ENCODE measurements at regions not wholly inside any gene's neighbourhood (a gene's known extent, or its start where the extent isn't known, plus 50 kb on each side); places are given as distances from the start of the nearest gene placed in this dataset.
"Not testable (repeated sequence)": the region's sequence is repeated elsewhere in the genome, so short reads cannot be mapped to it uniquely, and the experiment has no call there.

GRCh38 chr1:94672934-94673333 is 131.4 kb upstream of the F3 start:
- DNase-seq (ENCODE audit: low spot score): no peak

- DNase-seq (ENCODE audit: low spot score): no peak
Observed at GRCh38 chr1:94672001-94672400, 130.4 kb upstream of the F3 start.

GRCh38 chr1:94670273-94670672 is 128.7 kb upstream of the F3 start:
- no peak for DNase-seq (ENCODE audit: low spot score)

- no peak for DNase-seq (ENCODE audit: low spot score)
Observed at GRCh38 chr1:94669198-94669597, 127.6 kb upstream of the F3 start.

- no peak for DNase-seq (ENCODE audit: low spot score)
Observed at GRCh38 chr1:94668528-94668927, 127.0 kb upstream of the F3 start.

GRCh38 chr1:94667818-94668217 is 126.3 kb upstream of the F3 start:
- no peak for DNase-seq (ENCODE audit: low spot score)

- no peak for DNase-seq (ENCODE audit: low spot score)
Observed at GRCh38 chr1:94666797-94667196, 125.2 kb upstream of the F3 start.

- DNase-seq (ENCODE audit: low spot score): no peak
Observed at GRCh38 chr1:94661431-94661932, 119.9 kb upstream of the F3 start.

- no peak for DNase-seq (ENCODE audit: low spot score)
Observed at GRCh38 chr1:94660994-94661393, 119.4 kb upstream of the F3 start.

- no peak for DNase-seq (ENCODE audit: low spot score)
Observed at GRCh38 chr1:94660258-94660657, 118.7 kb upstream of the F3 start.

- not testable (repeated sequence) for DNase-seq (ENCODE audit: low spot score)
Observed at GRCh38 chr1:94659202-94659601, 117.6 kb upstream of the F3 start.

- DNase-seq (ENCODE audit: low spot score): no peak
Observed at GRCh38 chr1:94658221-94658620, 116.7 kb upstream of the F3 start.

- DNase-seq (ENCODE audit: low spot score): not testable (repeated sequence)
Observed at GRCh38 chr1:94657776-94658175, 116.2 kb upstream of the F3 start.

- no peak for DNase-seq (ENCODE audit: low spot score)
Observed at GRCh38 chr1:94656967-94657366, 115.4 kb upstream of the F3 start.

- no peak for DNase-seq (ENCODE audit: low spot score)
Observed at GRCh38 chr1:94654919-94655318, 113.4 kb upstream of the F3 start.

- DNase-seq (ENCODE audit: low spot score): no peak
Observed at GRCh38 chr1:94654459-94654858, 112.9 kb upstream of the F3 start.

- peak; percentile 72 for DNase-seq (ENCODE audit: low spot score)
Observed at GRCh38 chr1:94654031-94654430, 112.5 kb upstream of the F3 start.

- no peak for DNase-seq (ENCODE audit: low spot score)
Observed at GRCh38 chr1:94653454-94653853, 111.9 kb upstream of the F3 start.

- no peak for DNase-seq (ENCODE audit: low spot score)
Observed at GRCh38 chr1:94651076-94651475, 109.5 kb upstream of the F3 start.

- no peak for DNase-seq (ENCODE audit: low spot score)
Observed at GRCh38 chr1:94650301-94650700, 108.7 kb upstream of the F3 start.

- DNase-seq (ENCODE audit: low spot score): no peak
Observed at GRCh38 chr1:94648225-94649007, 106.9 kb upstream of the F3 start.

- no peak for DNase-seq (ENCODE audit: low spot score)
Observed at GRCh38 chr1:94646786-94647555, 105.4 kb upstream of the F3 start.

- no peak for DNase-seq (ENCODE audit: low spot score)
Observed at GRCh38 chr1:94646141-94646643, 104.6 kb upstream of the F3 start.
